ENCODE measurements at regions not wholly inside any gene's neighbourhood (a gene's known extent, or its start where the extent isn't known, plus 50 kb on each side); places are given as distances from the start of the nearest gene placed in this dataset.

GRCh38 chr3:62975566-62975965, 100.3 kb upstream of the CADPS start:
- DNase-seq (ENCODE audit: low read depth), result no peak

- DNase-seq (ENCODE audit: low read depth), result no peak
Measured at GRCh38 chr3:62981962-62982361, 106.7 kb upstream of the CADPS start.

- no peak for DNase-seq (ENCODE audit: low read depth)
Measured at GRCh38 chr3:62982795-62983455, 107.7 kb upstream of the CADPS start.

DNA sequence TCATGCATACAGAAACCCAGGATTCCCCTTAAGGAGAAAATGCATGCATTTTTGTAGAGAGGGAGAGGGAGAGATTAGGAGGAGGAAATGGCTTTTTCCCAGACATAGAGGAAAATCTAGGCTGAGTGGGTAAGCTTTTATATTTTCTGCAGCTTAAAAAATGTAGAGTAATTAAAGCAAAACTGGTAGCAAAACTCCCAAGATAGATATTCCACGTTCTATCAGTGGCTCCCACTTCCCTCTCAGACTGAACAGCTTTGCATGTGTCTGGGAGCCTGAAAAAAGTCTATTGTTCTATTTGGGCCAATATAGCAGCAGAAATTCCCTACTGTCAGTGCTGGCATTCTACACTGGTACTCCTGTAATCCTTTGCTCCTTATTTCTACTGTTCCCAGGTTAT, 110.8 kb upstream of the CADPS start:
- no peak for DNase-seq (ENCODE audit: low read depth)

GRCh38 chr3:62987721-62988120, 112.5 kb upstream of the CADPS start:
- no peak for DNase-seq (ENCODE audit: low read depth)

DNA sequence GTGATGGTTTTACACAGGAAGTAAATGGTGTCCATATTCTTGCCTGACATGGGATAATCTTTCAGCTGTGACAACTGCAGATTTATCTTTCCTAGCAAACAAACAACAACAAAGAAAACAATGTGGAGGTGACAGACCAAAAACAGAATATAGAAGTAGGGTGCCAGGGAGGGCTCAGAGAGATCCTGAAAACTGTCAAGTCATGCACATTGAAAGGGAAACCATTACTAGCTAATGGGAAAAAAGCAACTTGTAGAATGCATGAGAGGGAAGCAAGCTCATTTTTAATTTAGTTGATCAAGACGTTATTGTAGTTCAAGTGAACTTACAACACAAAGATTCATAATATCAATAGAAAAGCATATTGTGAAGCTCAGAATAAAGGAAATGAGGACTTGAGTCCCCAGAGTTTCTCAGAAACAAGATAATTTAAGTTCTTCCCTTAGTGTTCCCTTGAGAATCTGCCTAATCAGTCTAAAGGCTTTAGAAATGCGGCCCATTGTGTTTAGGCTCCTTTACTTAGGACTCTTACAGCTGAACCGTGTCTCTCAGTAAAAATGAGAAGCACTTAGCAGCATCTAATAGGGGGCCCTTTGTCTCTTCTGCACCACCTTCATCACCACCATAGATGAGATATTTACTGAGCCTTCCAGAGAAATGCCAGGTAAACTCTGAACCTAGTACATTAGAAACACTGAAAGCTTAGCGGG, 115.6 kb upstream of the CADPS start:
- no peak for DNase-seq (ENCODE audit: low read depth)

DNA sequence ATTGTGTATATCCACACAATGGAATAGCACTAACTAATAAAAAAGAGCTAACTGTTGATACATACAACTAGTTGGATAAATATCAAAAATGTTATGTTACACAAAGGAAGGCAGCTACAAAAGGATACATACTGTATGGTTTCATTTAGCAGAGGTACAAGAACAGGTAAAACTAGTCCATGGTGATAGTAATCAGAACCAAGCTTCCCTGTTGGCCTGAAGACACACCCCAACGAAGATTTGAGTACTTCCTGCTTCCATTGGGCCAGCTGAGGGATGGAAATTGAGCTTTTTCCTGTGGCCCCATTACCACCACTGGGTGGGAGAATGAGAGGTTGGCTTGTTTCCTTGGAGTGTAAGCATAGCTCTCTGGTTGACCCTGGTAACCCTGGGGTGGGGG, 117.3 kb upstream of the CADPS start:
- no peak for DNase-seq (ENCODE audit: low read depth)

GRCh38 chr3:62995119-62995518, 119.9 kb upstream of the CADPS start:
- DNase-seq (ENCODE audit: low read depth), result no peak

- DNase-seq (ENCODE audit: low read depth), result no peak
Measured at GRCh38 chr3:62995530-62995929, 120.3 kb upstream of the CADPS start.

DNA sequence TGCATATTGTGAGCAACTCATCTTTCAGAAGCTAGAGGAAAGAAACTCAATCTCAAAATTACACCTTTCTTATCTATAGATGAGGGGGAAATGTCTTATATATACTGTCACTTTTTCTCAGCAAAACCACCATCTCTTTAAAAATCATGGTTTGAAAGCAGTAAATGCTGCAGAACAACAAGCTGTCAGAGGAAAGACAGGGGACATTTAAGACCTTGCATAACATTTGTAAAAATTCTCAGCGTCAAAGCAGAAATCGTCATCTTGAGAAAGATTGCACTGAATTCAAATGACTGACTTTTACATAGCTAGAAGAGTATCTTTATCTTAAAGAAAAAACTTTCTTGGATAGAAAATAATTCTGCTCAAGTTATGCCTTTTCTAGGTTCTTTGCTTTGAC, 122.2 kb upstream of the CADPS start:
- DNase-seq (ENCODE audit: low read depth), result no peak

- no peak for DNase-seq (ENCODE audit: low read depth)
Measured at GRCh38 chr3:62999158-62999557, 123.9 kb upstream of the CADPS start.

DNA sequence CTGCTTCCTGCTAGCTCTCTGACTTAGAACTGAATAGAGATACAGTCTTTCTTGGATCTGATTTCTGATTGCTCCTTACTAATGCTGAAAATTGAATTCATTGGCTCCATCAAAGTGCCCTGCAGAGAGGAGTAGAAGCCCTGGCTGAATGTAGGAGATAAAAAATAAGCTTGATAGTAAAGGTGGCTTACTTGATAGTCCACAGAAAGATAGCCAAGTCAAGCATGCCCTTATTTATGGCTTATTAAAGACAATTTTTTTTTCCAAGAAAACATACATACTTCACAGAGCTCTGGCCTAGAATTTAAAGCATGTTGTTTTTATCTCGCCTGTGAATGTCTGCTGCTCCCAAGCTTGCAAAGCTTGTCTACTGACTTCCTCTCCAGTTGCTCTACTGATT, 124.6 kb upstream of the CADPS start:
- no peak for DNase-seq (ENCODE audit: low read depth)

GRCh38 chr3:63004448-63004847, 129.2 kb upstream of the CADPS start:
- no peak for DNase-seq (ENCODE audit: low read depth)

- peak; percentile 18 for DNase-seq (ENCODE audit: low read depth)
Measured at GRCh38 chr3:63015614-63016309, 140.5 kb upstream of the CADPS start.

- DNase-seq (ENCODE audit: low read depth), result no peak
Measured at GRCh38 chr3:63022114-63022513, 146.9 kb upstream of the CADPS start.

- DNase-seq (ENCODE audit: low read depth), result no peak
Measured at GRCh38 chr3:63026722-63027121, 151.5 kb upstream of the CADPS start.

GRCh38 chr3:63029326-63029725, 154.1 kb upstream of the CADPS start:
- DNase-seq (ENCODE audit: low read depth), result no peak

- no peak for DNase-seq (ENCODE audit: low read depth)
Measured at GRCh38 chr3:63029921-63030320, 154.7 kb upstream of the CADPS start.

DNA sequence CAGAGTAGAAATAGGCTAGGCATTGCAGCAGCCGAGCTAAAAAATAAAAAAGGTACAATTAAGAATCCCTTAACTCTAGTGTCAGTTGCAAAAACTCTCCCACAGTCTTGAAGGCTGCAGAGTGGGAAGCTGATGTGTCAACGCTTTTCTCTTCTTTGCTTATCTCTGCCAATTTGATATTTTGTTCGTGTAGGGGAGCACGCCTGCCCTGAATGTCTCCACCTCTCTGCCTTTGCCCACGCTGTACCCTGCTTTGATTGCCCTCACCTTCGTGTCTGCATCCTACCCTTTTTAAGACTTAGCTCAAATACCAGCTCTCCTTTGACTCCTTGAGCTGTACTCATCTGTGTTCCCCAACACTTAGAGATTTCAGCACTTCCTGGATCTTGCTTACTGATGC, 155.4 kb upstream of the CADPS start:
- DNase-seq (ENCODE audit: low read depth), result no peak

DNA sequence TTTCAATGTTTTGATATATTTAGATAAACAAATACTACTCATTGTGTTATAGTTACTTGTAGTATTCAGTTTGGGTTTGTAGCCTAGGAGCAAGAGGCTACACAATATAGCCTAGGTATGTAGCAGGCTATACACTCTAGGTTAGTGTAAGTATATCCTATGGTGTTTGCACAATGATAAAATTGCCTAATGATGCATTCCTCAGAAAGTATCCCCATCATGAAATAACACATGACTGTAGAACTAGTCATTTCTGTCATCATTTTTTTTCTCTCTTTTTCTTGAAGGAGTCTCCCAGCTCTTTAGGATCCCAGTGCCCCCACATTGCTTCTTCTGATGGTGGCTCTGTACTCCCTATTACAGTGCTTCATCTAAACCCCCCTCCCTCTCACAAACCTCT, 157.7 kb upstream of the CADPS start:
- no peak for DNase-seq (ENCODE audit: low read depth)

GRCh38 chr3:63034101-63034500, 158.9 kb upstream of the CADPS start:
- no peak for DNase-seq (ENCODE audit: low read depth)

DNA sequence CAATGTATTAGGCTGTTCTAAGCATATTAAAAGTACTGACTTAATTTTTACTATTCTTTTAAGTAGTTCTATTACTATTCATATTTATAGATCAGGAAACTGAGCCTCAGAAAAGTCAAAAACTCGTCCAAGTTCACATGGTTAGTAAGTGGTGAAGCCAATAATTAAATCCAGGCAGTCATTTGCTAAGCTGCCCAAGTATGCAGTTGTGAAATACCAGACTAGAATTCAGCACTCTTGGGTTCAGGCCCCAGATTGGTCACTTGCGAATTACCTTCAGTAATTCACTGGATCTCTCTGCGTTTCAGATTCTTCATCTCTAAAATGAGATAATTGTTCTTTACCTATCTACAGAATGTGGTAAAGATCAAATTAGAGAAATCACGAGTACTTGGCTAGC, 161.9 kb upstream of the CADPS start:
- no peak for DNase-seq (ENCODE audit: low read depth)

GRCh38 chr3:63042833-63043232, 167.6 kb upstream of the CADPS start:
- no peak for DNase-seq (ENCODE audit: low read depth)
